B cell (primary cell): ENCODE measurements at regions not wholly inside any gene's neighbourhood (a gene's known extent, or its start where the extent isn't known, plus 50 kb on each side); places are given as distances from the start of the nearest gene placed in this dataset.

Experiments used
- EZH2 ChIP-seq: IDR thresholded peaks from 2 replicates; pipeline ENCODE4 v1.6.1; 2012; ENCODE audit warnings: borderline replicate concordance, low read depth, mild to moderate bottlenecking, moderate library complexity, low read length; ENCODE audit not compliant: insufficient read depth, poor library complexity, severe bottlenecking
- TF ChIP-seq, protein P1 (sequence below): fragments of 200-600 bp; IDR thresholded peaks from one replicate; pipeline ENCODE4 v1.8.0; 2022; ENCODE audit warnings: antibody characterized with exemption, mild to moderate bottlenecking

DNA sequence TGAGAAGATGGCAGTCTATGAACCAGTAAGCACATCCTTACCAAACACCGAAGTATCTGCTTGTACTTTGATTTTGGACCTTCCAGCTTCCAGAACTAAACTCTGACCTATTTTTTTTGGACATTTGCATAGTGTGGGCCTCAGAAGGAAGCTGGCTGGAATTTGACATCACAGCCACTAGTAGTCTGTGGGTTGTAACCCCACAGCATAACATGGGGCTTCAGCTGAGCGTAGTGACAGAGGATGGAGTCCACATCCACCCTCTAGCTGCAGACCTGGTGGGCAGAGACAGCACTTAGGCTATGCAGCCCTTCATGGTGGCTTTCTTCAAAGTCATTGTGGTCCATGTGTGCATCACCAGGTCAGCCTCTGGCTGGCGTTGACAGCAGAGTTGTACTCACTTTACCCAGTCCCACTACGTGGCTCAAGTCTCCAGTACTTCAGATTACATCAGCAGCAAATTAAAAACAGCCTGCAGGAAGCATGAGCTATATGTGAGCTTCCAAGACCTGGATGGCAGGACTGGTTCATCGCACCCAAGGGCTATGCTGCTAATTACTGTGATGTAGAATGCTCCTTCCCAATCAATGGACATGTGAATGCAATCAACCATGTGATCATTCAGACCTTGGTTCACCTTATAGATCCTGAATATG, 58.6 kb upstream of the VPREB1 start:
- TF ChIP-seq, protein P1, sequence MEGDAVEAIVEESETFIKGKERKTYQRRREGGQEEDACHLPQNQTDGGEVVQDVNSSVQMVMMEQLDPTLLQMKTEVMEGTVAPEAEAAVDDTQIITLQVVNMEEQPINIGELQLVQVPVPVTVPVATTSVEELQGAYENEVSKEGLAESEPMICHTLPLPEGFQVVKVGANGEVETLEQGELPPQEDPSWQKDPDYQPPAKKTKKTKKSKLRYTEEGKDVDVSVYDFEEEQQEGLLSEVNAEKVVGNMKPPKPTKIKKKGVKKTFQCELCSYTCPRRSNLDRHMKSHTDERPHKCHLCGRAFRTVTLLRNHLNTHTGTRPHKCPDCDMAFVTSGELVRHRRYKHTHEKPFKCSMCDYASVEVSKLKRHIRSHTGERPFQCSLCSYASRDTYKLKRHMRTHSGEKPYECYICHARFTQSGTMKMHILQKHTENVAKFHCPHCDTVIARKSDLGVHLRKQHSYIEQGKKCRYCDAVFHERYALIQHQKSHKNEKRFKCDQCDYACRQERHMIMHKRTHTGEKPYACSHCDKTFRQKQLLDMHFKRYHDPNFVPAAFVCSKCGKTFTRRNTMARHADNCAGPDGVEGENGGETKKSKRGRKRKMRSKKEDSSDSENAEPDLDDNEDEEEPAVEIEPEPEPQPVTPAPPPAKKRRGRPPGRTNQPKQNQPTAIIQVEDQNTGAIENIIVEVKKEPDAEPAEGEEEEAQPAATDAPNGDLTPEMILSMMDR, result no peak
- no peak for TF ChIP-seq EZH2
